KMS-11 (cell line): ENCODE measurements at regions not wholly inside any gene's neighbourhood (a gene's known extent, or its start where the extent isn't known, plus 50 kb on each side); places are given as distances from the start of the nearest gene placed in this dataset.

Source experiments
- H2AFZ ChIP-seq: fragments of 200-600 bp; sonication (generic); 2 replicates; pipeline ENCODE4 v1.6.1; 2016; ENCODE audit warnings: antibody characterized with exemption, mixed run types, low read depth
- H3K27ac ChIP-seq: fragments of 200-600 bp; sonication (generic); 2 replicates; pipeline ENCODE4 v1.6.1; 2016; ENCODE audit warnings: mild to moderate bottlenecking, mixed run types
- H3K27me3 ChIP-seq: fragments of 200-600 bp; sonication (generic); 2 replicates; pipeline ENCODE4 v1.6.1; 2017; ENCODE audit warnings: mild to moderate bottlenecking, low read depth, mixed run types, moderate library complexity; ENCODE audit not compliant: insufficient read depth
- H3K36me3 ChIP-seq: fragments of 200-600 bp; sonication (generic); 2 replicates; pipeline ENCODE4 v1.6.1; 2017; ENCODE audit warnings: mild to moderate bottlenecking, mixed run types; ENCODE audit not compliant: insufficient read depth
- H3K4me1 ChIP-seq: fragments of 200-600 bp; sonication (generic); 2 replicates; pipeline ENCODE4 v1.6.1; 2016; ENCODE audit warnings: mild to moderate bottlenecking, low read depth, mixed run types; ENCODE audit not compliant: poor library complexity, severe bottlenecking
- H3K4me2 ChIP-seq: fragments of 200-600 bp; sonication (generic); 2 replicates; pipeline ENCODE4 v1.7.0; 2016; ENCODE audit warnings: mild to moderate bottlenecking, mixed run types
- H3K4me3 ChIP-seq: fragments of 200-600 bp; sonication (generic); IDR thresholded peaks from 2 replicates; pipeline ENCODE4 v1.6.1; 2017; ENCODE audit warnings: low read depth, low read length, mixed read lengths; ENCODE audit not compliant: insufficient read depth
- H3K79me2 ChIP-seq: fragments of 200-600 bp; sonication (generic); 2 replicates; pipeline ENCODE4 v1.6.1; 2016; ENCODE audit warnings: low read depth, mixed run types; ENCODE audit not compliant: insufficient read depth
- H3K9ac ChIP-seq: fragments of 200-600 bp; sonication (generic); 2 replicates; pipeline ENCODE4 v1.6.1; 2016; ENCODE audit warnings: mild to moderate bottlenecking, mixed run types
- H4K20me1 ChIP-seq: fragments of 200-600 bp; sonication (generic); 2 replicates; pipeline ENCODE4 v1.6.1; 2016; ENCODE audit warnings: mild to moderate bottlenecking, mixed run types; ENCODE audit not compliant: insufficient read depth
- TF ChIP-seq, protein P1 (sequence below): fragments of 200-600 bp; sonication (generic); conservative IDR thresholded peaks from 2 replicates; pipeline ENCODE4 v1.6.1; 2017; ENCODE audit warnings: low read depth, mild to moderate bottlenecking, antibody characterized with exemption, low read length, moderate library complexity, mixed read lengths

GRCh38 chr15:98111806-98112205 is 151.3 kb downstream of the ARRDC4 start:
- TF ChIP-seq, protein P1, sequence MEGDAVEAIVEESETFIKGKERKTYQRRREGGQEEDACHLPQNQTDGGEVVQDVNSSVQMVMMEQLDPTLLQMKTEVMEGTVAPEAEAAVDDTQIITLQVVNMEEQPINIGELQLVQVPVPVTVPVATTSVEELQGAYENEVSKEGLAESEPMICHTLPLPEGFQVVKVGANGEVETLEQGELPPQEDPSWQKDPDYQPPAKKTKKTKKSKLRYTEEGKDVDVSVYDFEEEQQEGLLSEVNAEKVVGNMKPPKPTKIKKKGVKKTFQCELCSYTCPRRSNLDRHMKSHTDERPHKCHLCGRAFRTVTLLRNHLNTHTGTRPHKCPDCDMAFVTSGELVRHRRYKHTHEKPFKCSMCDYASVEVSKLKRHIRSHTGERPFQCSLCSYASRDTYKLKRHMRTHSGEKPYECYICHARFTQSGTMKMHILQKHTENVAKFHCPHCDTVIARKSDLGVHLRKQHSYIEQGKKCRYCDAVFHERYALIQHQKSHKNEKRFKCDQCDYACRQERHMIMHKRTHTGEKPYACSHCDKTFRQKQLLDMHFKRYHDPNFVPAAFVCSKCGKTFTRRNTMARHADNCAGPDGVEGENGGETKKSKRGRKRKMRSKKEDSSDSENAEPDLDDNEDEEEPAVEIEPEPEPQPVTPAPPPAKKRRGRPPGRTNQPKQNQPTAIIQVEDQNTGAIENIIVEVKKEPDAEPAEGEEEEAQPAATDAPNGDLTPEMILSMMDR: no peak
- no peak overlapping the region for H3K27ac ChIP-seq
- H4K20me1 ChIP-seq: no peaks in the 10 kb centered on the region
- H3K4me3 ChIP-seq: no peak overlapping the region
- H3K4me2 ChIP-seq: no peak overlapping the region
- H3K79me2 ChIP-seq: no peaks in the 10 kb centered on the region
- H3K27me3 ChIP-seq: no peaks in the 10 kb centered on the region
- no peaks in the 10 kb centered on the region for H3K4me1 ChIP-seq
- no peaks in the 10 kb centered on the region for H3K36me3 ChIP-seq
- H3K9ac ChIP-seq: no peak overlapping the region
- no peak overlapping the region for H2AFZ ChIP-seq

DNA sequence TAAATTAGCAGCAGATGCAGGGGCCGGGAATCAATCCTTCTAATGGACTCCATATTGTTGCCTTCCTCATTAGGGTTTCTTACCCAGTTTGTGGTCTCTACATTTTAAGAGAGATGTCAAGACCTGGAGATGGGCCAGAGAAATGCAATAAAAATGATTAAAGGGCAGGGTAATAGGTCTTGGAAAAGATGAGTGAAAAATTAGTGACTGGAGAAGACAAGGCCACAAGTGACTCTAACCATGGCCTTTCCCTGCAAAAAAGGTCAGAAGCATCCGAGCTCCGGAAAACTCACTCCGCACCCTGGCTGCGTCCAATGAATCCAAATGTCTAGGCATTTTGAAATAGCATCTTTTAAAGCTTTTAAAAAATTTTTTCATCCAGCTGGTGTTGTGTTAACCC is 152.8 kb downstream of the ARRDC4 start:
- TF ChIP-seq, protein P1: no peak
- no peak overlapping the region for H3K27ac ChIP-seq
- no peaks in the 10 kb centered on the region for H3K79me2 ChIP-seq
- H4K20me1 ChIP-seq: no peaks in the 10 kb centered on the region
- no peaks in the 10 kb centered on the region for H3K36me3 ChIP-seq
- no peak overlapping the region for H3K4me3 ChIP-seq
- no peak overlapping the region for H3K9ac ChIP-seq
- no peaks in the 10 kb centered on the region for H3K27me3 ChIP-seq
- H3K4me1 ChIP-seq: no peaks in the 10 kb centered on the region
- no peak overlapping the region for H2AFZ ChIP-seq
- no peak overlapping the region for H3K4me2 ChIP-seq

DNA sequence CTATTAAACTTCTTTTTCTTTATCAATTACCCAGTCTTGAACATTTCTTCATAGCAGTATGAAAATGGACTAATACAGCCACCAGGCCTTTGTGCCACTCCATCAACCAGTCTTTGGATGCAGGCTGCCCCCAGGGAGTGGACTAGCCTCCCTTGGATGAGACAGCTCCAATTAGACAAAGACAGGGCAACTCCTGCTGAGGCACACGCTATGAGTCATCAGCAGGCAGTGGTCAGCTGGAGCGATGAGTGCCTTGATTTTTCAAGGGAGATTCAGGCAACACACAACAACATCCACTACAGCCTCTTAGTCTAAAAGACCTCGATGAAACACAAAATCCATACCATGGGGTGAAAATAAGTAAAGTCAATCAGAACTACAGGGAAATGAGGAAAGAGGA is 160.1 kb downstream of the ARRDC4 start:
- no peaks in the 10 kb centered on the region for H3K36me3 ChIP-seq
- no peak overlapping the region for H3K4me2 ChIP-seq
- no peak overlapping the region for H3K4me3 ChIP-seq
- no peak overlapping the region for H3K9ac ChIP-seq
- no peaks in the 10 kb centered on the region for H3K4me1 ChIP-seq
- no peak overlapping the region for H2AFZ ChIP-seq
- H3K27me3 ChIP-seq: no peaks in the 10 kb centered on the region
- H4K20me1 ChIP-seq: no peaks in the 10 kb centered on the region
- TF ChIP-seq, protein P1: no peak
- no peaks in the 10 kb centered on the region for H3K79me2 ChIP-seq
- no peak overlapping the region for H3K27ac ChIP-seq

DNA sequence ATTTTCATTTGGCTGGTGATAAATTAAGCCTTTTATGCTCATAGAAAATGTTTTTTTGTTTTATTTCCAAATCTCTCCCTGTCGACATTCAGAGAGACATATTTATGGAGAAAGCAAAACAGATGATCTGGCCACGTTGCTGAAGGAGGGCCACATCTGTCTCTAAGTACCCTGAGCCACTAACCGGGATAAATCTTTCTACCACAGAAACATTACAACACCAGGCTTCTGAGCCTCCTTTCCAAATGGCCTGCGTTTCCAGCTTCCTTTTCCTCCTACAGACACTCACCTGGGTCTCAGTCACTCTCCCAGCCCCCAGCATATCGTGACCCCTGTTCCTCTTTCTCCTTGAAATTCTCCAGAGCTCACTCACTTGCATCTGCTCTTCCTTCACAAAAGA is 161.0 kb downstream of the ARRDC4 start:
- no peaks in the 10 kb centered on the region for H4K20me1 ChIP-seq
- no peak overlapping the region for H3K27ac ChIP-seq
- H3K4me1 ChIP-seq: no peaks in the 10 kb centered on the region
- no peak overlapping the region for H2AFZ ChIP-seq
- no peak overlapping the region for H3K9ac ChIP-seq
- no peaks in the 10 kb centered on the region for H3K27me3 ChIP-seq
- TF ChIP-seq, protein P1: no peak
- no peaks in the 10 kb centered on the region for H3K36me3 ChIP-seq
- no peak overlapping the region for H3K4me3 ChIP-seq
- H3K4me2 ChIP-seq: no peak overlapping the region
- no peaks in the 10 kb centered on the region for H3K79me2 ChIP-seq
